H1 (cell line): ENCODE measurements at regions not wholly inside any gene's neighbourhood (a gene's known extent, or its start where the extent isn't known, plus 50 kb on each side); places are given as distances from the start of the nearest gene placed in this dataset.

ENCODE experiments used
- CTCF ChIA-PET: fragments of 300-600 bp; sonication (Branson Sonifier 250); formaldehyde crosslinking; loops from one replicate; lab custom pipeline; 2021; ENCODE audit not compliant: partially characterized antibody; lab: Charles Lee
- POLR2A ChIA-PET: fragments of 300-600 bp; sonication (Branson Sonifier 250); formaldehyde crosslinking; loops from one replicate; lab custom pipeline; 2021; ENCODE audit warnings: inconsistent platforms; ENCODE audit not compliant: partially characterized antibody; lab: Charles Lee
- DNase-seq, 2 experiments: peaks; one replicate each; pipeline versions ENCODE4 v3.0.0 to v3.0.0-alpha.2; 2010 to 2022; ENCODE audit warnings: low spot score in 2 of 2, low read depth in 1 of 2, mixed read lengths in 1 of 2
- FAIRE-seq: peaks from 2 replicates; lab custom pipeline; 2011; peaks lifted over from hg19 to GRCh38; lab: Jason Lieb, UNC
- H2AFZ ChIP-seq: 2 replicates; pipeline ENCODE4 v1.8.1; 2012; ENCODE audit warnings: low read length, inconsistent platforms
- H2AK5ac ChIP-seq: 2 replicates; pipeline ENCODE4 v1.6.1; 2013; ENCODE audit warnings: low read depth, low read length
- H2BK120ac ChIP-seq: replicated peaks from 2 replicates; pipeline ENCODE3; 2013; ENCODE audit warnings: low read depth, low read length, inconsistent platforms
- H2BK12ac ChIP-seq: 2 replicates; pipeline ENCODE4 v1.6.1; 2013; ENCODE audit warnings: low read depth, low read length
- H2BK15ac ChIP-seq: 2 replicates; pipeline ENCODE4 v1.6.1; 2013; ENCODE audit warnings: low read length
- H2BK20ac ChIP-seq: 2 replicates; pipeline ENCODE4 v1.6.1; 2013; ENCODE audit warnings: low read length
- H2BK5ac ChIP-seq: 2 replicates; pipeline ENCODE4 v1.6.1; 2013; ENCODE audit warnings: low read depth, low read length
- H3K14ac ChIP-seq: 2 replicates; pipeline ENCODE4 v1.6.1; 2013; ENCODE audit warnings: inconsistent platforms; ENCODE audit not compliant: insufficient read length
- H3K18ac ChIP-seq: 2 replicates; pipeline ENCODE4 v1.6.1; 2013; ENCODE audit warnings: low read length; ENCODE audit errors: extremely low read depth
- H3K23ac ChIP-seq: 2 replicates; pipeline ENCODE4 v1.6.1; 2013; ENCODE audit warnings: inconsistent platforms; ENCODE audit not compliant: insufficient read length
- H3K23me2 ChIP-seq: 2 replicates; pipeline ENCODE4 v1.6.1; 2013; ENCODE audit warnings: low read depth, low read length
- H3K27ac ChIP-seq: 2 replicates; pipeline ENCODE4 v1.6.1; 2011; ENCODE audit warnings: low read depth, low read length, inconsistent platforms
- H3K27me3 ChIP-seq, 4 experiments: replicated peaks in 1 of 4; 1 replicate in 1 of 4; 2 replicates in 3 of 4; pipeline versions ENCODE4 v1.6.1 to v1.8.1; 2011 to 2013; ENCODE audit warnings: low read length in 3 of 4, mild to moderate bottlenecking in 3 of 4, inconsistent platforms in 2 of 4, mixed read lengths in 2 of 4, moderate library complexity in 1 of 4; ENCODE audit not compliant: control insufficient read depth in 3 of 4, insufficient read depth in 3 of 4; ENCODE audit errors: extremely low read depth in 1 of 4
- H3K36me3 ChIP-seq, 4 experiments: 2 replicates each; pipeline versions ENCODE4 v1.6.1 to v1.8.1; 2011 to 2013; ENCODE audit warnings: mild to moderate bottlenecking in 4 of 4, low read length in 3 of 4, moderate library complexity in 2 of 4, control low read depth in 1 of 4, inconsistent platforms in 1 of 4; ENCODE audit not compliant: insufficient read depth in 4 of 4, control insufficient read depth in 2 of 4
- H3K4ac ChIP-seq: replicated peaks from 2 replicates; pipeline ENCODE3; 2013; ENCODE audit warnings: low read length, low read depth, mixed read lengths, inconsistent platforms; ENCODE audit not compliant: insufficient read length
- H3K4me1 ChIP-seq, 4 experiments: replicated peaks in 1 of 4; 1 replicate in 1 of 4; 2 replicates in 3 of 4; pipeline versions ENCODE4 v1.6.1 to v1.8.1; 2011 to 2013; ENCODE audit warnings: low read length in 3 of 4, inconsistent platforms in 2 of 4, mixed read lengths in 1 of 4; ENCODE audit not compliant: insufficient read depth in 4 of 4, control insufficient read depth in 3 of 4
- H3K4me2 ChIP-seq, 2 experiments: 2 replicates each; pipeline versions ENCODE4 v1.6.1 to v1.8.1; 2011 to 2013; ENCODE audit warnings: low read depth in 2 of 2, low read length in 2 of 2, control low read depth in 1 of 2, inconsistent platforms in 1 of 2, mild to moderate bottlenecking in 1 of 2; ENCODE audit not compliant: insufficient read depth in 1 of 2
- H3K4me3 ChIP-seq, 4 experiments: fragments of 200-600, 300-600 bp in 1 of 4; sonication (generic), shearing (Covaris generic), sonication (Bioruptor Twin) in 1 of 4; 2 replicates each; pipeline versions ENCODE4 v1.5.1 to v1.8.1; 2011 to 2016; ENCODE audit warnings: low read length in 4 of 4, low read depth in 3 of 4, control low read depth in 2 of 4, inconsistent platforms in 2 of 4, mild to moderate bottlenecking in 2 of 4, mixed read lengths in 1 of 4, moderate library complexity in 1 of 4; ENCODE audit not compliant: insufficient read depth in 2 of 4; ENCODE audit errors: extremely low read depth in 1 of 4
- H3K56ac ChIP-seq: replicated peaks from 2 replicates; pipeline ENCODE3; 2013; ENCODE audit warnings: low read depth, mild to moderate bottlenecking, mixed read lengths, low read length, inconsistent platforms; ENCODE audit not compliant: insufficient read length
- H3K79me1 ChIP-seq: 2 replicates; pipeline ENCODE4 v1.6.1; 2013; ENCODE audit warnings: low read depth, low read length, control low read depth
- H3K79me2 ChIP-seq, 2 experiments: 2 replicates each; pipeline versions ENCODE4 v1.6.1 to v1.8.1; 2012 to 2013; ENCODE audit warnings: low read length in 2 of 2, mild to moderate bottlenecking in 2 of 2, inconsistent platforms in 1 of 2; ENCODE audit not compliant: insufficient read depth in 2 of 2, control insufficient read depth in 1 of 2
- H3K9ac ChIP-seq, 4 experiments: replicated peaks in 1 of 4; 1 replicate in 1 of 4; 2 replicates in 3 of 4; pipeline versions ENCODE4 v1.6.1 to v1.8.1; 2011 to 2013; ENCODE audit warnings: low read depth in 3 of 4, low read length in 3 of 4, control low read depth in 2 of 4, mild to moderate bottlenecking in 2 of 4, moderate library complexity in 2 of 4, inconsistent platforms in 1 of 4; ENCODE audit errors: extremely low read depth in 1 of 4
- H3K9me3 ChIP-seq, 2 experiments: 2 replicates each; pipeline versions ENCODE4 v1.6.1 to v1.8.1; 2012 to 2013; ENCODE audit warnings: mild to moderate bottlenecking in 2 of 2, moderate library complexity in 2 of 2, control low read depth in 1 of 2, inconsistent platforms in 1 of 2, low read depth in 1 of 2, low read length in 1 of 2, mixed read lengths in 1 of 2; ENCODE audit not compliant: insufficient read depth in 2 of 2
- H4K20me1 ChIP-seq, 2 experiments: replicated peaks in 1 of 2; 2 replicates each; pipeline versions ENCODE3 to v1.8.1; 2011 to 2013; ENCODE audit warnings: inconsistent platforms in 2 of 2, low read length in 2 of 2, mild to moderate bottlenecking in 1 of 2; ENCODE audit not compliant: insufficient read depth in 2 of 2, control insufficient read depth in 1 of 2
- H4K5ac ChIP-seq: 2 replicates; pipeline ENCODE4 v1.6.1; 2013; ENCODE audit warnings: low read length, low read depth, mixed read lengths, inconsistent platforms; ENCODE audit not compliant: insufficient read length
- H4K8ac ChIP-seq: 2 replicates; pipeline ENCODE4 v1.8.0; 2013; ENCODE audit warnings: mild to moderate bottlenecking, moderate library complexity, low read length, inconsistent platforms; ENCODE audit not compliant: insufficient read depth; ENCODE audit errors: extremely low read depth
- H4K91ac ChIP-seq: replicated peaks from 2 replicates; pipeline ENCODE3; 2013; ENCODE audit warnings: low read length, mixed read lengths, inconsistent platforms; ENCODE audit not compliant: insufficient read length
- ASH2L ChIP-seq: fragments of 200-600, 300-600 bp; sonication (generic); IDR thresholded peaks from one replicate; pipeline ENCODE4 v1.7.1; 2017; ENCODE audit warnings: low read length
- ATF3 ChIP-seq: IDR thresholded peaks from 2 replicates; pipeline ENCODE4 v1.6.1; 2011; ENCODE audit warnings: low read depth, mild to moderate bottlenecking, low read length; ENCODE audit not compliant: insufficient read depth
- GTF2F1 ChIP-seq: IDR thresholded peaks from 2 replicates; pipeline ENCODE4 v1.6.1; 2012; ENCODE audit warnings: low read depth, low read length, improper control_type of control experiment, borderline replicate concordance
- JUN ChIP-seq: IDR thresholded peaks from 2 replicates; pipeline ENCODE4 v1.6.1; 2011; ENCODE audit warnings: low read depth, mild to moderate bottlenecking, improper control_type of control experiment, low read length
- JUND ChIP-seq: IDR thresholded peaks from 2 replicates; pipeline ENCODE4 v1.6.1; 2011; ENCODE audit warnings: mild to moderate bottlenecking, improper control_type of control experiment, low read length
- KDM1A ChIP-seq: fragments of 200-600, 300-600 bp; sonication (generic); IDR thresholded peaks from 2 replicates; pipeline ENCODE4 v1.7.1; 2016; ENCODE audit warnings: mild to moderate bottlenecking, low read length, borderline replicate concordance
- POU5F1 ChIP-seq: IDR thresholded peaks from 2 replicates; pipeline ENCODE4 v1.6.1; 2011; ENCODE audit warnings: low read depth, mild to moderate bottlenecking, low read length, moderate library complexity
- WGBS, 2 experiments: shearing (Covaris generic) in 1 of 2; methylation state at CpG; one replicate each; pipeline versions ENCODE4 v1.1.6 to v1.1.7; 2013 to 2015; ENCODE audit warnings: low lambda C conversion rate in 2 of 2, mixed read lengths in 2 of 2, inconsistent platforms in 1 of 2, low coverage in 1 of 2, missing lambda C conversion rate in 1 of 2; ENCODE audit not compliant: insufficient replicate concordance in 2 of 2, insufficient coverage in 1 of 2, insufficient read length in 1 of 2; ENCODE audit errors: extremely low coverage in 1 of 2, missing lambda C conversion rate in 1 of 2; 5-methylcytosine and 5-hydroxymethylcytosine counted together

GRCh38 chrX:35115205-35115604 is 172.6 kb downstream of the FAM47B start (continued):
- no peak for TF ChIP-seq KDM1A
- TF ChIP-seq, all 59 proteins: peak for 0

- H3K4me2 ChIP-seq, result no peak overlapping the region
- POLR2A ChIA-PET, result no interaction called here
- FAIRE-seq, result no peak
These were observed 180.2 kb downstream of the FAM47B start for GRCh38 chrX:35122756-35123155.

More at GRCh38 chrX:35122756-35123155, 180.2 kb downstream of the FAM47B start:
- H2BK5ac ChIP-seq, result no peak overlapping the region
- no peak overlapping the region for H4K91ac ChIP-seq
- H2AFZ ChIP-seq, result no peak overlapping the region
- no peak overlapping the region for H2BK120ac ChIP-seq
- WGBS, 2 experiments, result 100% methylated on average over 1 of the region's 1 CpG; no CpG with 5 or more reads in 1 of the 2 experiments
- H4K20me1 ChIP-seq, result no peaks in the 10 kb centered on the region
- no peak overlapping the region for H2BK15ac ChIP-seq
- no peak overlapping the region for H4K5ac ChIP-seq
- no peak overlapping the region for H3K14ac ChIP-seq
- H3K79me2 ChIP-seq, result no peaks in the 10 kb centered on the region
- no peak for TF ChIP-seq POU5F1
- TF ChIP-seq GTF2F1, result no peak
- TF ChIP-seq ATF3, result no peak
- TF ChIP-seq JUN, result no peak
- no peak for TF ChIP-seq JUND
- TF ChIP-seq ASH2L, result no peak
- H3K4me1 ChIP-seq, result no peaks in the 10 kb centered on the region; a peak in 1 of 7 replicates
- no peak overlapping the region for H3K23ac ChIP-seq
- CTCF ChIA-PET, result no interaction called here
- no peaks in the 10 kb centered on the region for H3K79me1 ChIP-seq
- no peak overlapping the region for H2BK12ac ChIP-seq
- H3K36me3 ChIP-seq, result no peaks in the 10 kb centered on the region
- H3K4me3 ChIP-seq, result no peak overlapping the region
- H3K27me3 ChIP-seq, result no peaks in the 10 kb centered on the region
- H4K8ac ChIP-seq, result no peak overlapping the region
- H3K4ac ChIP-seq, result no peak overlapping the region
- no peak overlapping the region for H2BK20ac ChIP-seq
- no peak overlapping the region for H3K18ac ChIP-seq
- no peaks in the 10 kb centered on the region for H3K23me2 ChIP-seq
- no peak overlapping the region for H3K27ac ChIP-seq
- no peak overlapping the region for H2AK5ac ChIP-seq
- no peak for DNase-seq
- H3K9ac ChIP-seq, result no peak overlapping the region
- no peak overlapping the region for H3K56ac ChIP-seq
- H3K9me3 ChIP-seq, result no peaks in the 10 kb centered on the region
